Transverse colon (tissue), 4 donors: ENCODE measurements at regions not wholly inside any gene's neighbourhood (a gene's known extent, or its start where the extent isn't known, plus 50 kb on each side); places are given as distances from the start of the nearest gene placed in this dataset.

ENCODE experiments used
- POLR2A ChIP-seq: fragments of 450-650 bp; IDR thresholded peaks from one replicate; pipeline ENCODE4 v1.6.1; 2016; ENCODE audit warnings: antibody characterized with exemption, mild to moderate bottlenecking, moderate library complexity
- POLR2AphosphoS5 ChIP-seq, 3 donors: sonication (generic); formaldehyde crosslinking; IDR thresholded peaks; one replicate each; pipeline ENCODE4 v1.6.1; 2016; ENCODE audit warnings: antibody characterized with exemption in 3 of 3
- TF ChIP-seq, protein P1 (sequence below), 5 experiments: fragments of 200-600 bp in 3 of 5; fragments of 450-650 bp in 2 of 5; sonication (generic) in 3 of 5; IDR thresholded peaks; 1 replicate in 2 of 5; 2 replicates in 3 of 5; pipeline ENCODE4 v1.5.1; 2016 to 2017; ENCODE audit warnings: antibody characterized with exemption in 5 of 5, inconsistent platforms in 3 of 5, mild to moderate bottlenecking in 2 of 5, moderate library complexity in 1 of 5

- TF ChIP-seq POLR2AphosphoS5 (IDR thresholded peaks at IDR 0.05) (no peak), POLR2A (no peak)
- TF ChIP-seq, protein P1, sequence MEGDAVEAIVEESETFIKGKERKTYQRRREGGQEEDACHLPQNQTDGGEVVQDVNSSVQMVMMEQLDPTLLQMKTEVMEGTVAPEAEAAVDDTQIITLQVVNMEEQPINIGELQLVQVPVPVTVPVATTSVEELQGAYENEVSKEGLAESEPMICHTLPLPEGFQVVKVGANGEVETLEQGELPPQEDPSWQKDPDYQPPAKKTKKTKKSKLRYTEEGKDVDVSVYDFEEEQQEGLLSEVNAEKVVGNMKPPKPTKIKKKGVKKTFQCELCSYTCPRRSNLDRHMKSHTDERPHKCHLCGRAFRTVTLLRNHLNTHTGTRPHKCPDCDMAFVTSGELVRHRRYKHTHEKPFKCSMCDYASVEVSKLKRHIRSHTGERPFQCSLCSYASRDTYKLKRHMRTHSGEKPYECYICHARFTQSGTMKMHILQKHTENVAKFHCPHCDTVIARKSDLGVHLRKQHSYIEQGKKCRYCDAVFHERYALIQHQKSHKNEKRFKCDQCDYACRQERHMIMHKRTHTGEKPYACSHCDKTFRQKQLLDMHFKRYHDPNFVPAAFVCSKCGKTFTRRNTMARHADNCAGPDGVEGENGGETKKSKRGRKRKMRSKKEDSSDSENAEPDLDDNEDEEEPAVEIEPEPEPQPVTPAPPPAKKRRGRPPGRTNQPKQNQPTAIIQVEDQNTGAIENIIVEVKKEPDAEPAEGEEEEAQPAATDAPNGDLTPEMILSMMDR (IDR thresholded peaks at IDR 0.05): no peak
Observed at GRCh38 chr11:119843877-119844276, 114.9 kb upstream of the NECTIN1 start.
